CD14-positive monocyte (primary cell): ENCODE measurements at regions not wholly inside any gene's neighbourhood (a gene's known extent, or its start where the extent isn't known, plus 50 kb on each side); places are given as distances from the start of the nearest gene placed in this dataset.

ENCODE experiments used
- DNase-seq, 3 donors: peaks; one replicate each; pipeline ENCODE4 v3.0.0-alpha.2; 2011 to 2022
- H2AFZ ChIP-seq: 2 replicates; pipeline ENCODE4 v1.6.0; 2012; ENCODE audit warnings: mild to moderate bottlenecking, low read depth, low read length, inconsistent platforms; ENCODE audit not compliant: insufficient read depth, poor library complexity, severe bottlenecking
- H3K27ac ChIP-seq, 2 donors: 1 replicate in 1 of 2; 2 replicates in 1 of 2; pipeline ENCODE4 v1.5.1; 2012 to 2013; ENCODE audit warnings: low read length in 2 of 2, control low read depth in 1 of 2, inconsistent platforms in 1 of 2, low read depth in 1 of 2, mild to moderate bottlenecking in 1 of 2
- H3K27me3 ChIP-seq, 2 donors: one replicate each; pipeline versions ENCODE4 v1.6.0 to v1.6.1; 2011 to 2013; ENCODE audit warnings: low read length in 2 of 2; ENCODE audit not compliant: control insufficient read depth in 2 of 2, insufficient read depth in 2 of 2
- H3K36me3 ChIP-seq, 2 donors: replicated peaks in 1 of 2; 1 replicate in 1 of 2; 2 replicates in 1 of 2; pipeline versions ENCODE4 v1.5.1 to v1.6.1; 2012 to 2013; ENCODE audit warnings: low read length in 2 of 2, control low read depth in 1 of 2, inconsistent platforms in 1 of 2, mild to moderate bottlenecking in 1 of 2; ENCODE audit not compliant: insufficient read depth in 2 of 2, control insufficient read depth in 1 of 2
- H3K4me1 ChIP-seq, 2 donors: 1 replicate in 1 of 2; 2 replicates in 1 of 2; pipeline versions ENCODE4 v1.5.1 to v1.6.1; 2012 to 2013; ENCODE audit warnings: low read length in 2 of 2, control low read depth in 1 of 2, inconsistent platforms in 1 of 2, mild to moderate bottlenecking in 1 of 2, moderate library complexity in 1 of 2; ENCODE audit not compliant: insufficient read depth in 2 of 2, control insufficient read depth in 1 of 2
- H3K4me2 ChIP-seq: replicated peaks from 2 replicates; pipeline ENCODE3; 2012; ENCODE audit warnings: low read length, moderate library complexity, mild to moderate bottlenecking; ENCODE audit not compliant: poor library complexity, severe bottlenecking; ENCODE audit errors: extremely low read depth
- H3K4me3 ChIP-seq, 3 experiments: fragments of 200-600 bp in 1 of 3; sonication (generic) in 1 of 3; replicated peaks in 1 of 3; 1 replicate in 2 of 3; 2 replicates in 1 of 3; pipeline ENCODE4 v1.5.1; 2011 to 2013; ENCODE audit warnings: low read length in 3 of 3, mild to moderate bottlenecking in 3 of 3, control low read depth in 2 of 3, low read depth in 2 of 3, inconsistent platforms in 1 of 3, moderate library complexity in 1 of 3
- H3K79me2 ChIP-seq: 2 replicates; pipeline ENCODE4 v1.6.0; 2012; ENCODE audit warnings: mild to moderate bottlenecking, control low read depth, inconsistent platforms, low read length, moderate library complexity; ENCODE audit not compliant: insufficient read depth
- H3K9ac ChIP-seq: 2 replicates; pipeline ENCODE4 v1.6.0; 2017; ENCODE audit warnings: low read length, mild to moderate bottlenecking; ENCODE audit not compliant: insufficient read depth, poor library complexity, severe bottlenecking
- H3K9me3 ChIP-seq, 2 donors: replicated peaks in 1 of 2; 1 replicate in 1 of 2; 2 replicates in 1 of 2; pipeline versions ENCODE4 v1.5.1 to v1.6.1; 2012 to 2013; ENCODE audit warnings: low read length in 2 of 2, control low read depth in 1 of 2; ENCODE audit not compliant: control insufficient read depth in 1 of 2, insufficient read depth in 1 of 2
- H4K20me1 ChIP-seq: 2 replicates; pipeline ENCODE4 v1.6.0; 2012; ENCODE audit warnings: mild to moderate bottlenecking, low read length, control low read depth, moderate library complexity; ENCODE audit not compliant: insufficient read depth
- H3K27ac Mint-ChIP-seq, 7 donors: one replicate each; pipeline ENCODE4 v1.8.0; 2020; ENCODE audit warnings: mild to moderate bottlenecking in 7 of 7, mixed read lengths in 7 of 7, moderate library complexity in 6 of 7, inconsistent platforms in 2 of 7
- H3K27me3 Mint-ChIP-seq, 3 donors: one replicate each; pipeline ENCODE4 v1.8.0; 2021 to 2022; ENCODE audit warnings: low read depth in 3 of 3, mild to moderate bottlenecking in 3 of 3, mixed read lengths in 3 of 3, moderate library complexity in 3 of 3, inconsistent platforms in 1 of 3
- H3K36me3 Mint-ChIP-seq, 2 donors: one replicate each; pipeline ENCODE4 v1.8.0; 2020; ENCODE audit warnings: mixed read lengths in 2 of 2, inconsistent platforms in 1 of 2, mild to moderate bottlenecking in 1 of 2
- H3K4me1 Mint-ChIP-seq: one replicate; pipeline ENCODE4 v1.8.0; 2020; ENCODE audit warnings: mild to moderate bottlenecking, mixed read lengths
- H3K4me3 Mint-ChIP-seq, 2 donors: one replicate each; pipeline ENCODE4 v1.8.0; 2020; ENCODE audit warnings: mild to moderate bottlenecking in 2 of 2, mixed read lengths in 2 of 2, moderate library complexity in 1 of 2
- H3K9me3 Mint-ChIP-seq, 7 donors: one replicate each; pipeline ENCODE4 v1.8.0; 2020 to 2022; ENCODE audit warnings: mixed read lengths in 7 of 7, mild to moderate bottlenecking in 6 of 7, moderate library complexity in 6 of 7, inconsistent platforms in 2 of 7
- WGBS: methylation state at CpG from one replicate; pipeline ENCODE4 v1.1.5; 2013; ENCODE audit warnings: missing lambda C conversion rate; ENCODE audit not compliant: insufficient coverage; 5-methylcytosine and 5-hydroxymethylcytosine counted together
- intact Hi-C, 2 donors: fragments of 100-400 bp; cut with micrococcal nuclease; formaldehyde crosslinking; loops; one replicate each; pipeline versions ENCODE4 v1.15.0 to v1.15.1; 2023
- TF ChIP-seq, protein P1 (sequence below): fragments of 200-600 bp; IDR thresholded peaks from one replicate; pipeline ENCODE4 v1.8.0; 2022; ENCODE audit warnings: antibody characterized with exemption, mild to moderate bottlenecking

DNA sequence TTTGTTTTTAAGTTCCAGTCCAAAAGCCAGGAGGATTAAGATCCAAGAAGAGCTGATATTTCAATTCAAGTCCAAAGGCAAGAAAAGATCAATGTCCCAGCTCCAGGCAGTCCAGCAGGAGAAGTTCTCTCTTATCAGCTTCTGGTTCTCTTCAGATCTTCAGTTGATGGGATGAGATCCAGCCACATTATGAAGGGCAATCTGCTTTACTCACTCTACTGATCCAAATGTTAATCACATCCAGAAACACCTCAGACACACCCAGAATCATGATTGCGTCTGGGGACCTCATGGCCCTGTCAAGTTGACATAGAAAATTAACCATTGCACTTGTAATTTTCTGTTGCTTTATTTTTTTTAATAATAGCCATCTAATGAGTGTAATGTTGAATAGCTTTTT is 178.4 kb downstream of the HERPUD2 start:
- no peaks in the 10 kb centered on the region for H3K4me1 ChIP-seq
- no peak overlapping the region for H3K4me2 ChIP-seq
- Mint-ChIP-seq H3K36me3 (no peaks in the 10 kb centered on the region), H3K9me3 (peaks cover 0 to 2% (median 0%) of the 10 kb centered on the region in 7 donors), H3K27ac (no peak overlapping the region), H3K27me3 (peaks cover 9 to 14% (median 10%) of the 10 kb centered on the region in 3 donors), H3K4me1 (peaks cover 2% of the 10 kb centered on the region), H3K4me3 (no peak overlapping the region)
- no peaks in the 10 kb centered on the region for H3K79me2 ChIP-seq
- intact Hi-C loops, result no loop called here
- no peak overlapping the region for H2AFZ ChIP-seq
- H3K27me3 ChIP-seq, result peaks cover 0 to 9% of the 10 kb centered on the region in 2 donors
- DNase-seq, result no peak
- H3K9ac ChIP-seq, result no peak overlapping the region
- H3K9me3 ChIP-seq, result no peaks in the 10 kb centered on the region
- no peaks in the 10 kb centered on the region for H4K20me1 ChIP-seq
- no peak overlapping the region for H3K4me3 ChIP-seq
- H3K27ac ChIP-seq, result no peak overlapping the region
- no CpG with 5 or more reads among the region's 1 CpG for WGBS
- TF ChIP-seq, protein P1, sequence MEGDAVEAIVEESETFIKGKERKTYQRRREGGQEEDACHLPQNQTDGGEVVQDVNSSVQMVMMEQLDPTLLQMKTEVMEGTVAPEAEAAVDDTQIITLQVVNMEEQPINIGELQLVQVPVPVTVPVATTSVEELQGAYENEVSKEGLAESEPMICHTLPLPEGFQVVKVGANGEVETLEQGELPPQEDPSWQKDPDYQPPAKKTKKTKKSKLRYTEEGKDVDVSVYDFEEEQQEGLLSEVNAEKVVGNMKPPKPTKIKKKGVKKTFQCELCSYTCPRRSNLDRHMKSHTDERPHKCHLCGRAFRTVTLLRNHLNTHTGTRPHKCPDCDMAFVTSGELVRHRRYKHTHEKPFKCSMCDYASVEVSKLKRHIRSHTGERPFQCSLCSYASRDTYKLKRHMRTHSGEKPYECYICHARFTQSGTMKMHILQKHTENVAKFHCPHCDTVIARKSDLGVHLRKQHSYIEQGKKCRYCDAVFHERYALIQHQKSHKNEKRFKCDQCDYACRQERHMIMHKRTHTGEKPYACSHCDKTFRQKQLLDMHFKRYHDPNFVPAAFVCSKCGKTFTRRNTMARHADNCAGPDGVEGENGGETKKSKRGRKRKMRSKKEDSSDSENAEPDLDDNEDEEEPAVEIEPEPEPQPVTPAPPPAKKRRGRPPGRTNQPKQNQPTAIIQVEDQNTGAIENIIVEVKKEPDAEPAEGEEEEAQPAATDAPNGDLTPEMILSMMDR, result no peak
- no peaks in the 10 kb centered on the region for H3K36me3 ChIP-seq

DNA sequence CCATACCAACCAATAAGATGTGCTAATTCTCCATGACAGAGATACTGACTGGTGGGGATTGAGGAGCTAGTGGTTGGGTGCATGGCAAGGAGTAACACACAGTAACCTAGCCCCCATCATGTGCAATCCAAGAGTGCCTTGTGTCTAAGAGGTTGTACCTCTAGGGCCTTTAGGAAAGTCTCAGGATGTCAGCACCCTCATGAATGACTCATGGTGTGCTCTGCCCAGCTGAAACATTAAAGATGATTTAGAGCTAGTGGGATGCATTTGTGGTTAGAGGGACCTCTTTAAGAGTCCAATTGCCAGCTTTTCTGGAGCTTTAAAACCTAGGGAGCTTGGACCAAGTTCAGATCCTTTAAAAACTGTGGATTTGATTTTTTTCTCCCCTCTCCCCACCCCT is 181.1 kb downstream of the HERPUD2 start:
- Mint-ChIP-seq H3K9me3 (no peaks in the 10 kb centered on the region), H3K4me3 (no peak overlapping the region), H3K27me3 (peaks cover 6 to 9% (median 8%) of the 10 kb centered on the region in 3 donors), H3K36me3 (no peaks in the 10 kb centered on the region), H3K4me1 (no peaks in the 10 kb centered on the region), H3K27ac (no peak overlapping the region)
- H3K9ac ChIP-seq, result no peak overlapping the region
- intact Hi-C loops, result no loop called here
- H3K79me2 ChIP-seq, result no peaks in the 10 kb centered on the region
- H3K4me1 ChIP-seq, result no peaks in the 10 kb centered on the region
- no peak overlapping the region for H2AFZ ChIP-seq
- H3K36me3 ChIP-seq, result no peaks in the 10 kb centered on the region
- no peaks in the 10 kb centered on the region for H4K20me1 ChIP-seq
- no peak overlapping the region for H3K4me3 ChIP-seq
- peaks cover 0 to 3% of the 10 kb centered on the region in 2 donors for H3K27me3 ChIP-seq
- H3K9me3 ChIP-seq, result no peaks in the 10 kb centered on the region
- H3K4me2 ChIP-seq, result no peak overlapping the region
- H3K27ac ChIP-seq, result no peak overlapping the region
- no peak for DNase-seq
- TF ChIP-seq, protein P1, result no peak
